ENCODE measurements at regions not wholly inside any gene's neighbourhood (a gene's known extent, or its start where the extent isn't known, plus 50 kb on each side); places are given as distances from the start of the nearest gene placed in this dataset.

GRCh38 chr12:88417531-88417930 lies 162.7 kb downstream of the KITLG start:
- no peak for DNase-seq (ENCODE audit: low spot score)

DNA sequence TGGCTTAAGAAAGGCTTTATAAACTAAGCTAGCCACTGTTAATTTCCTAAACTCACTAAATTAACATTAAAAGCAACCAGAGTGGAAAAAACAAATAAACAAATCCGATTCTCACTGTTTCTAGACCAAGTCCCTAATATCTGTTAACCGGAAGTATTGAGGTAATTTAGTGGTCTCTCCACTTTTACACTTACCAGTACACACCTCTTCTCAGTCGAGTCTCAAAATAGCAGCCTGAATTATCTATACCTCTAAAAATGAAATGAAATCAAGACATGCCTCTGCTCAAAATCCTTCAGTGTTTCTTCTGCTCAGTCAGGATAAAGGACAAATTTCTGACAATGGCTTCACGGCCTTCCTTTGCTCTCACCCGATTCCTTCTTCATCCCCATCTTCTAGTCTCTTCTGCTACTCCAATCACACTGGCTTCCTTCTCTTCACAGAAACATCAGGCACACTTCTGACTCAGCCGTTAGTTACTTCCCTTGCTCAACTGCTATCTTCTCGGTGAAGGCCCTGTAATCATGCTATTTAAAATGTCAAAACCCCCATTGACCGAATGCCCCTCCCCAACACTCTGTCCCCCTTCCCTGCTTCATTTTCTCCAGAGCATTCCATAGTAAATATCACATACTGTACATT lies 161.3 kb downstream of the KITLG start:
- DNase-seq (ENCODE audit: low spot score), result no peak

GRCh38 chr12:88419794-88420193 lies 160.5 kb downstream of the KITLG start:
- no peak for DNase-seq (ENCODE audit: low spot score)

DNA sequence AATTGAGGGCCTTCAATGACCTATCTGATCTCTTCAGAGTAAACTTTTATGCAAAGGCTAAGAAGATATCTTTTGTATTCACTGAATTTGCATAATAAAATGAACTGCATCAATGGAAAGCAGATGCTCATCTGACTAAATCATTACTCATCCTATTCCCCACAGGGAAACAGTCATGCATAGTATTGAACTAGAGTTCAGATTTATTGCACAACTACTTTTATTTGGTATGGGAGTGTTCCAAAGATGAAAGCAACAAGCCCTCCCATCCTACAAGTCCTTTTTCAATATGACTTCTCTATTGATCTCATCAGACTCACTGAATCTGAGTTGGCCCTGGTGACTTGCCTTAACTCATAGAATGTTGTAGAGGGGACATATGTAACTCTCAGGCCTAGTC lies 159.8 kb downstream of the KITLG start:
- no peak for DNase-seq (ENCODE audit: low spot score)

- no peak for DNase-seq (ENCODE audit: low spot score)
These were observed 155.2 kb downstream of the KITLG start for GRCh38 chr12:88424791-88425730.

DNA sequence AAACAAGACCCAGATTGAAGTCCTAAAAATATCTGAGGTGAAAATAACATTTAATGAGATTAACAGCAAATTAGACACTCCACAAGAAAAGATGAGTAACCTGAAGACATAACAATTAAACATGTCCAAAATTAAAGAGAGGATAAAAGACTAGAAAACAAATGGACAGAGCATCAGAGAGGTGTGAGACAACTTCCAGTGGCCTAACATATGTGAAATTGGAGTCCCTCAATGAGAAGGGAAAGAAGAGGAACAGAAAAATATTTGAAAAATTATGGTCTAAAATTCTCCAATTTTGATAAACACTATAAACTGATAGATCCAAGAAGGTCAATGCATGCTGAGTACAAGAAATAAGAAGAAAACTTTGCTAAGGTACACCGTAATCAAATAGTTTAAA lies 151.9 kb downstream of the KITLG start:
- no peak for DNase-seq (ENCODE audit: low spot score)

DNA sequence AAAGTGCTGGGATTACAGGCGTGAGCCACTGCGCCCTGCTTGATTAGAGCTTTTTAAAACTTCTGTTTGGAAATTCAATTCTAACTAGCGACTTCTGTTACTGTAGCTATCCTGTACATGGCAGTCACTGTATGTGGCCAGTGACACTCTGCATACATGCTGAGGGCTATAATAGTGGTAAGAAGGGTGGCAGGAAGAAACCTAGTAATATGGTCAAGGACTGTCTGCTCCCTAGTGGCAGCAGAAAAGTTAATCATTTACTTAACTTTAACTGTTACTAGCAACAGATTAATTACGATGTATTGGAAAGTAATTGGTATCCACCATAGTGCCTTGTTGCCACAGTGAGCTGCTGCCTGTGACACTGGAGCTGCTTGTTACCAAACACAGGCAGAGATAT lies 149.0 kb downstream of the KITLG start:
- DNase-seq (ENCODE audit: low spot score), result no peak

- DNase-seq (ENCODE audit: low spot score), result no peak
These were observed 147.5 kb downstream of the KITLG start for GRCh38 chr12:88432531-88433490.

DNA sequence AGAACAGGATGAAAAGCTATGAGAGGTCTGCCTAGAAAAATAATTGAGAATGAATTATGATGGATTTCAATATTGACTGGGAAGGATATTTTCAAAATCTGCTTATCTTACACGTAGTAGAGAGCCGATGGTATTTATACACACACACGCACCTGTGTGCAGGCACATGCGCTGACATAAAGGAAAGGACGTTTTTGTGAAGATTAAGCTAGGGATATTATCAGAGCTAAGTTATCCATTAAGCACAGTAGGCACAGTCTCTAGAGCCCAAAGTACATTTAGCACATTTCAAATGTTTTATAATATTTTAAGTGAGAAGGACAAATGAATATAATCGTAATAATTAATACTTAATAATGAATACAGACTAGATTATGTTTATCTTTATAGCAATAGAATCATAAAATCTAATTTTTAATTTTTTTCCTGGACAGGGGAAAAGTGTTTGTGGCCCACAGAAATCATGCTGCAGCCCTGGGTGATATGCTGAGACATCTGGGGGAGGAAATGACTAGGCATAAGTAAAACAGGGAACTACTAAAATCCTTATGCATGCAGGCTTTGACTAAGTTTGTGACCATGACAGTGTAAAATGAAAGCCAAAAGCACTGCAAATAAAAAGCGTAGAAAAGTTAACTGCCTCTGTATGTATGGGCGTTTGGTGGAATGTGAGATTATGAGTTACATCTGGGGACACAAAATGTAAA lies 146.1 kb downstream of the KITLG start:
- no peak for DNase-seq (ENCODE audit: low spot score)

- no peak for DNase-seq (ENCODE audit: low spot score)
These were observed 144.8 kb downstream of the KITLG start for GRCh38 chr12:88435334-88436076.

- DNase-seq (ENCODE audit: low spot score), result no peak
These were observed 143.0 kb downstream of the KITLG start for GRCh38 chr12:88437226-88437625.
